Effector memory CD8-positive, alpha-beta T cell (primary cell): ENCODE measurements at regions not wholly inside any gene's neighbourhood (a gene's known extent, or its start where the extent isn't known, plus 50 kb on each side); places are given as distances from the start of the nearest gene placed in this dataset.
"Not testable (repeated sequence)": the region's sequence is repeated elsewhere in the genome, so short reads cannot be mapped to it uniquely, and the experiment has no call there.

Experiments used
- ATAC-seq: fragments of 150-1000 bp; cut with Tn5 transposase; replicated peaks from 2 replicates; pipeline ENCODE4 v1.10.0; 2021; ENCODE audit warnings: mild to moderate bottlenecking, moderate library complexity
- DNase-seq, 3 experiments: peaks; one replicate each; pipeline ENCODE4 v3.0.0; 2021
- H3K27ac Mint-ChIP-seq, 2 donors: one replicate each; pipeline ENCODE4 v1.8.0; 2022; ENCODE audit warnings: mild to moderate bottlenecking in 2 of 2, mixed read lengths in 2 of 2, moderate library complexity in 2 of 2
- H3K27me3 Mint-ChIP-seq, 2 donors: one replicate each; pipeline ENCODE4 v1.8.0; 2022; ENCODE audit warnings: mixed read lengths in 2 of 2
- H3K36me3 Mint-ChIP-seq: one replicate; pipeline ENCODE4 v1.8.0; 2022; ENCODE audit warnings: mild to moderate bottlenecking, moderate library complexity, mixed read lengths; ENCODE audit not compliant: insufficient read depth
- H3K4me1 Mint-ChIP-seq, 2 donors: one replicate each; pipeline ENCODE4 v1.8.0; 2022; ENCODE audit warnings: low read depth in 2 of 2, mixed read lengths in 2 of 2
- H3K4me3 Mint-ChIP-seq, 2 donors: one replicate each; pipeline ENCODE4 v1.8.0; 2022; ENCODE audit warnings: mild to moderate bottlenecking in 2 of 2, mixed read lengths in 2 of 2, moderate library complexity in 2 of 2
- H3K9me3 Mint-ChIP-seq, 2 donors: one replicate each; pipeline ENCODE4 v1.8.0; 2022; ENCODE audit warnings: mixed read lengths in 2 of 2

- Mint-ChIP-seq H3K4me3 (no peak overlapping the region), H3K4me1 (no peaks in the 10 kb centered on the region), H3K36me3 (no peaks in the 10 kb centered on the region), H3K9me3 (no peaks in the 10 kb centered on the region), H3K27ac (no peak overlapping the region), H3K27me3 (no peaks in the 10 kb centered on the region)
- no peak for ATAC-seq
- DNase-seq = no peak
Observed at GRCh38 chr17:70375813-70376770, 206.8 kb downstream of the KCNJ2 start.

GRCh38 chr17:70377654-70378053 is 208.3 kb downstream of the KCNJ2 start:
- Mint-ChIP-seq H3K4me1 (no peaks in the 10 kb centered on the region), H3K4me3 (no peak overlapping the region), H3K9me3 (no peaks in the 10 kb centered on the region), H3K36me3 (no peaks in the 10 kb centered on the region), H3K27me3 (no peaks in the 10 kb centered on the region), H3K27ac (no peak overlapping the region)
- no peak for DNase-seq
- ATAC-seq = no peak

GRCh38 chr17:70378076-70378475 is 208.7 kb downstream of the KCNJ2 start:
- Mint-ChIP-seq H3K9me3 (no peaks in the 10 kb centered on the region), H3K27me3 (no peaks in the 10 kb centered on the region), H3K4me1 (no peaks in the 10 kb centered on the region), H3K27ac (no peak overlapping the region), H3K4me3 (no peak overlapping the region), H3K36me3 (no peaks in the 10 kb centered on the region)
- no peak for DNase-seq
- no peak for ATAC-seq

GRCh38 chr17:70379945-70380344 is 210.6 kb downstream of the KCNJ2 start:
- H3K9me3 Mint-ChIP-seq = no peaks in the 10 kb centered on the region
- H3K4me3 Mint-ChIP-seq = no peak overlapping the region
- H3K27me3 Mint-ChIP-seq = no peaks in the 10 kb centered on the region
- ATAC-seq = no peak
- no peak for DNase-seq
- no peak overlapping the region for H3K27ac Mint-ChIP-seq
- no peaks in the 10 kb centered on the region for H3K4me1 Mint-ChIP-seq
- no peaks in the 10 kb centered on the region for H3K36me3 Mint-ChIP-seq

GRCh38 chr17:70381916-70382315 is 212.6 kb downstream of the KCNJ2 start:
- H3K27me3 Mint-ChIP-seq, H3K9me3 Mint-ChIP-seq, H3K27ac Mint-ChIP-seq, ATAC-seq, H3K4me1 Mint-ChIP-seq, H3K36me3 Mint-ChIP-seq, H3K4me3 Mint-ChIP-seq, DNase-seq: not testable (repeated sequence)

- no peaks in the 10 kb centered on the region for H3K4me1 Mint-ChIP-seq
- ATAC-seq (no peak), DNase-seq (no peak)
- peaks cover 0 to 6% of the 10 kb centered on the region in 2 donors for H3K9me3 Mint-ChIP-seq
- no peaks in the 10 kb centered on the region for H3K27me3 Mint-ChIP-seq
- no peak overlapping the region for H3K27ac Mint-ChIP-seq
- H3K36me3 Mint-ChIP-seq = no peaks in the 10 kb centered on the region
- H3K4me3 Mint-ChIP-seq = no peak overlapping the region
Observed at GRCh38 chr17:70388326-70388725, 219.0 kb downstream of the KCNJ2 start.

GRCh38 chr17:70389232-70389757 is 220.0 kb downstream of the KCNJ2 start:
- ATAC-seq, H3K9me3 Mint-ChIP-seq, H3K27ac Mint-ChIP-seq, H3K4me1 Mint-ChIP-seq, H3K27me3 Mint-ChIP-seq, H3K4me3 Mint-ChIP-seq, DNase-seq, H3K36me3 Mint-ChIP-seq: not testable (repeated sequence)

- Mint-ChIP-seq H3K27me3 (no peaks in the 10 kb centered on the region), H3K36me3 (no peaks in the 10 kb centered on the region), H3K4me1 (no peaks in the 10 kb centered on the region), H3K4me3 (no peak overlapping the region), H3K27ac (no peak overlapping the region), H3K9me3 (peaks cover 0 to 6% of the 10 kb centered on the region in 2 donors)
- no peak for ATAC-seq
- DNase-seq = no peak
Observed at GRCh38 chr17:70390049-70390448, 220.7 kb downstream of the KCNJ2 start.

GRCh38 chr17:70394473-70395232 is 225.3 kb downstream of the KCNJ2 start:
- no peak for ATAC-seq
- H3K27me3 Mint-ChIP-seq = no peaks in the 10 kb centered on the region
- no peaks in the 10 kb centered on the region for H3K36me3 Mint-ChIP-seq
- peaks cover 0 to 2% of the 10 kb centered on the region in 2 donors for H3K9me3 Mint-ChIP-seq
- H3K27ac Mint-ChIP-seq = no peak overlapping the region
- no peak overlapping the region for H3K4me3 Mint-ChIP-seq
- no peak for DNase-seq
- no peaks in the 10 kb centered on the region for H3K4me1 Mint-ChIP-seq

- H3K27me3 Mint-ChIP-seq = no peaks in the 10 kb centered on the region
- no peaks in the 10 kb centered on the region for H3K9me3 Mint-ChIP-seq
- DNase-seq = no peak
- ATAC-seq = no peak
- H3K36me3 Mint-ChIP-seq = no peaks in the 10 kb centered on the region
- H3K4me3 Mint-ChIP-seq = no peak overlapping the region
- H3K27ac Mint-ChIP-seq = no peak overlapping the region
- H3K4me1 Mint-ChIP-seq = no peaks in the 10 kb centered on the region
Observed at GRCh38 chr17:70405492-70406220, 236.3 kb downstream of the KCNJ2 start.

GRCh38 chr17:70407506-70407905 is 238.2 kb downstream of the KCNJ2 start:
- Mint-ChIP-seq H3K27ac (no peak overlapping the region), H3K27me3 (no peaks in the 10 kb centered on the region), H3K4me1 (no peaks in the 10 kb centered on the region), H3K9me3 (no peaks in the 10 kb centered on the region), H3K36me3 (no peaks in the 10 kb centered on the region), H3K4me3 (no peak overlapping the region)
- ATAC-seq (no peak), DNase-seq (no peak)

GRCh38 chr17:70408768-70409167 is 239.4 kb downstream of the KCNJ2 start:
- Mint-ChIP-seq H3K36me3 (no peaks in the 10 kb centered on the region), H3K4me1 (no peaks in the 10 kb centered on the region), H3K27ac (no peak overlapping the region), H3K27me3 (no peaks in the 10 kb centered on the region), H3K9me3 (peaks cover 0 to under 1% of the 10 kb centered on the region in 2 donors), H3K4me3 (no peak overlapping the region)
- ATAC-seq = no peak
- DNase-seq = no peak

GRCh38 chr17:70414300-70414699 is 245.0 kb downstream of the KCNJ2 start:
- ATAC-seq (no peak), DNase-seq (no peak)
- no peaks in the 10 kb centered on the region for H3K27me3 Mint-ChIP-seq
- H3K36me3 Mint-ChIP-seq = no peaks in the 10 kb centered on the region
- peaks cover 0 to 2% of the 10 kb centered on the region in 2 donors for H3K9me3 Mint-ChIP-seq
- H3K4me3 Mint-ChIP-seq = no peak overlapping the region
- no peak overlapping the region for H3K27ac Mint-ChIP-seq
- H3K4me1 Mint-ChIP-seq = no peaks in the 10 kb centered on the region
